BE2C (cell line): ENCODE measurements at regions not wholly inside any gene's neighbourhood (a gene's known extent, or its start where the extent isn't known, plus 50 kb on each side); places are given as distances from the start of the nearest gene placed in this dataset.

ENCODE experiments used
- DNase-seq: peaks from one replicate; pipeline ENCODE4 v3.0.0-alpha.2; 2020
- H3K27me3 ChIP-seq: fragments of 250-450 bp; sonication (Bioruptor Pico); 2 replicates; pipeline ENCODE4 v1.5.1; 2020; ENCODE audit warnings: mild to moderate bottlenecking
- H3K36me3 ChIP-seq: fragments of 250-450 bp; sonication (Bioruptor Pico); 2 replicates; pipeline ENCODE4 v1.5.1; 2020; ENCODE audit warnings: mild to moderate bottlenecking
- H3K4me1 ChIP-seq: fragments of 250-450 bp; sonication (Bioruptor Pico); 2 replicates; pipeline ENCODE4 v1.5.1; 2020
- H3K4me3 ChIP-seq: 2 replicates; pipeline ENCODE4 v1.5.1; 2011; ENCODE audit warnings: low read depth, low read length
- H3K9me3 ChIP-seq: fragments of 250-450 bp; sonication (Bioruptor Pico); 2 replicates; pipeline ENCODE4 v1.5.1; 2020
- CTCF ChIP-seq: IDR thresholded peaks from 2 replicates; pipeline ENCODE4 v1.5.1; 2012; ENCODE audit warnings: mild to moderate bottlenecking, low read depth, low read length

GRCh38 chr4:1474126-1475090, 68.2 kb upstream of the NKX1-1 start:
- Histone ChIP-seq H3K4me3 (no peak overlapping the region), H3K9me3 (no peaks in the 10 kb centered on the region), H3K4me1 (peaks cover 5% of the 10 kb centered on the region; the same call in 1 of the 2 replicates), H3K27me3 (peaks cover 15% of the 10 kb centered on the region), H3K36me3 (no peaks in the 10 kb centered on the region)
- DNase-seq, result no peak
- TF ChIP-seq CTCF, result no peak

DNA sequence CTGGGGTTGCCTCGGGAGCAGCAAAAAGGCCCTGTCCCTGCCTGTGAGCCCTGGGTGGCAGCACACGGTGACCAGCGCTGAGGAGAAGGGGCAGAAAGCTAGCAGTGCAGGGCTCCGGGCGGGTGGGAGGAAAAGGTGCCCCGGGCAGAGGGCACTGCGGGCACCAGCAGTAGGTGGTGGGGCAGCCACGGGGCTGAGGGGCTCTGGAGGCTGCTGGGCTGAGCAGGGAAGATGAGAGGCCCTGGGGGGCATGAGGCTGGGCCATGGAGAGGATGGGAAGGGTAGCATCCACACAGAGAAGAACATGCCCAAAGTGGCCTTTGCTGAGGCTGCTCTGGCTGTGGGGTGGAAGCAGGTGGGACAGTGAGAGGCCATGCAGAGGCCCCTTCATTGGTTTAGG, 67.5 kb upstream of the NKX1-1 start:
- no peaks in the 10 kb centered on the region for H3K36me3 ChIP-seq
- TF ChIP-seq CTCF, result no peak
- peaks cover 15% of the 10 kb centered on the region for H3K27me3 ChIP-seq
- peaks cover 1% of the 10 kb centered on the region; the same call in 1 of the 2 replicates for H3K4me1 ChIP-seq
- no peak for DNase-seq
- H3K9me3 ChIP-seq, result no peaks in the 10 kb centered on the region
- H3K4me3 ChIP-seq, result no peak overlapping the region

- Histone ChIP-seq H3K4me1 (no peaks in the 10 kb centered on the region), H3K9me3 (no peaks in the 10 kb centered on the region), H3K36me3 (no peaks in the 10 kb centered on the region), H3K4me3 (no peak overlapping the region), H3K27me3 (peaks cover 15% of the 10 kb centered on the region)
- DNase-seq, result no peak
- TF ChIP-seq CTCF, result no peak
Measured at GRCh38 chr4:1472911-1473518, 66.8 kb upstream of the NKX1-1 start.

GRCh38 chr4:1472148-1472797, 66.0 kb upstream of the NKX1-1 start:
- no peak for DNase-seq
- no peaks in the 10 kb centered on the region for H3K36me3 ChIP-seq
- no peaks in the 10 kb centered on the region for H3K4me1 ChIP-seq
- H3K4me3 ChIP-seq, result no peak overlapping the region
- no peak for TF ChIP-seq CTCF
- H3K9me3 ChIP-seq, result no peaks in the 10 kb centered on the region
- H3K27me3 ChIP-seq, result peaks cover 15% of the 10 kb centered on the region

- no peak for DNase-seq
- H3K9me3 ChIP-seq, result no peaks in the 10 kb centered on the region
- peaks cover 15% of the 10 kb centered on the region for H3K27me3 ChIP-seq
- no peak for TF ChIP-seq CTCF
- H3K4me3 ChIP-seq, result no peak overlapping the region
- no peaks in the 10 kb centered on the region for H3K36me3 ChIP-seq
- no peaks in the 10 kb centered on the region for H3K4me1 ChIP-seq
Measured at GRCh38 chr4:1471443-1472147, 65.4 kb upstream of the NKX1-1 start.
